Prostate gland (tissue), 2 donors: ENCODE measurements at regions not wholly inside any gene's neighbourhood (a gene's known extent, or its start where the extent isn't known, plus 50 kb on each side); places are given as distances from the start of the nearest gene placed in this dataset.

Source experiments
- DNase-seq: peaks from one replicate; pipeline ENCODE4 v3.0.0-alpha.2; 2019; ENCODE audit warnings: low spot score
- H3K27ac ChIP-seq, 2 donors: fragments of 200-600 bp; sonication (generic); 2 replicates each; pipeline ENCODE4 v1.5.1; 2017 to 2019
- H3K27me3 ChIP-seq: fragments of 200-600 bp; sonication (generic); replicated peaks from 2 replicates; pipeline ENCODE4 v1.5.1; 2019; ENCODE audit not compliant: insufficient read depth
- H3K36me3 ChIP-seq, 2 donors: fragments of 200-600 bp; sonication (generic); 1 replicate in 1 of 2; 2 replicates in 1 of 2; pipeline versions ENCODE4 v1.5.1 to v1.8.1; 2017 to 2019
- H3K4me1 ChIP-seq: fragments of 200-600 bp; sonication (generic); replicated peaks from 2 replicates; pipeline ENCODE4 v1.5.1; 2019
- H3K4me3 ChIP-seq, 2 donors: fragments of 200-600 bp; sonication (generic); 2 replicates each; pipeline ENCODE4 v1.5.1; 2017 to 2019
- H3K9me3 ChIP-seq: fragments of 200-600 bp; sonication (generic); 2 replicates; pipeline ENCODE4 v1.5.1; 2017
- POLR2A ChIP-seq: fragments of 450-650 bp; IDR thresholded peaks from one replicate; pipeline ENCODE4 v1.6.1; 2016; ENCODE audit warnings: antibody characterized with exemption, mild to moderate bottlenecking
- POLR2AphosphoS5 ChIP-seq: sonication (generic); formaldehyde crosslinking; IDR thresholded peaks from one replicate; pipeline ENCODE4 v1.6.1; 2017; ENCODE audit warnings: antibody characterized with exemption
- WGBS: methylation state at CpG from one replicate; pipeline ENCODE4 v1.1.5; 2018; 5-methylcytosine and 5-hydroxymethylcytosine counted together
- intact Hi-C: fragments of 100-400 bp; cut with DNase I; formaldehyde crosslinking; loops from one replicate; pipeline ENCODE4 v1.14.2; 2022
- TF ChIP-seq, protein P1 (sequence below), 4 experiments: fragments of 200-600 bp in 2 of 4; fragments of 450-650 bp in 2 of 4; sonication (generic) in 2 of 4; IDR thresholded peaks; 1 replicate in 3 of 4; 2 replicates in 1 of 4; pipeline ENCODE4 v1.5.1; 2016 to 2019; ENCODE audit warnings: antibody characterized with exemption in 4 of 4, mild to moderate bottlenecking in 2 of 4, moderate library complexity in 2 of 4

DNA sequence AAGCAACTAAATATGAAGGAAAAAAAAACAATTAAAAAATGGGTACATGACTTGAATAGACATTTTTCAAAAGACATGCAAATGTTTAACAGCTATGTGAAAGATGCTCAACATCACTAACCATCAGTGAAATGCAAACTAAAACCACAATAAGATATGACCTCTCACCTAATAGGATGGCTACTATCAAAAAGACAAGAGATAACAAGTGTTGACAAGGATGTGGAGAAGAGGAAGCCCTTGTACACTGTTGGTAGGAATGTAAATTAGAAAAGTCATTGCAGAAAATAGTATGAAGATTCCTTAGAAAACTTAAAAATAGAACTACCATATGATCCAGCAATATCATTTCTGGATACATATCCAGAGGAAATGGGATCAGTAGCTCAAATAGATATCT is 324.7 kb upstream of the TLE4 start:
- Histone ChIP-seq H3K27me3 (no peaks in the 10 kb centered on the region), H3K9me3 (no peaks in the 10 kb centered on the region), H3K36me3 (no peaks in the 10 kb centered on the region), H3K4me1 (no peaks in the 10 kb centered on the region), H3K27ac (no peak overlapping the region), H3K4me3 (no peak overlapping the region)
- TF ChIP-seq POLR2A (no peak), POLR2AphosphoS5 (no peak)
- TF ChIP-seq, protein P1, sequence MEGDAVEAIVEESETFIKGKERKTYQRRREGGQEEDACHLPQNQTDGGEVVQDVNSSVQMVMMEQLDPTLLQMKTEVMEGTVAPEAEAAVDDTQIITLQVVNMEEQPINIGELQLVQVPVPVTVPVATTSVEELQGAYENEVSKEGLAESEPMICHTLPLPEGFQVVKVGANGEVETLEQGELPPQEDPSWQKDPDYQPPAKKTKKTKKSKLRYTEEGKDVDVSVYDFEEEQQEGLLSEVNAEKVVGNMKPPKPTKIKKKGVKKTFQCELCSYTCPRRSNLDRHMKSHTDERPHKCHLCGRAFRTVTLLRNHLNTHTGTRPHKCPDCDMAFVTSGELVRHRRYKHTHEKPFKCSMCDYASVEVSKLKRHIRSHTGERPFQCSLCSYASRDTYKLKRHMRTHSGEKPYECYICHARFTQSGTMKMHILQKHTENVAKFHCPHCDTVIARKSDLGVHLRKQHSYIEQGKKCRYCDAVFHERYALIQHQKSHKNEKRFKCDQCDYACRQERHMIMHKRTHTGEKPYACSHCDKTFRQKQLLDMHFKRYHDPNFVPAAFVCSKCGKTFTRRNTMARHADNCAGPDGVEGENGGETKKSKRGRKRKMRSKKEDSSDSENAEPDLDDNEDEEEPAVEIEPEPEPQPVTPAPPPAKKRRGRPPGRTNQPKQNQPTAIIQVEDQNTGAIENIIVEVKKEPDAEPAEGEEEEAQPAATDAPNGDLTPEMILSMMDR (IDR thresholded peaks at IDR 0.05): no peak
- intact Hi-C loops: no loop called here
- DNase-seq: no peak

- Histone ChIP-seq H3K27ac (no peak overlapping the region), H3K27me3 (peaks cover 7% of the 10 kb centered on the region), H3K4me1 (no peaks in the 10 kb centered on the region), H3K9me3 (no peaks in the 10 kb centered on the region), H3K36me3 (no peaks in the 10 kb centered on the region), H3K4me3 (no peak overlapping the region)
- 80% methylated on average over 1 of the region's 1 CpG for WGBS
- intact Hi-C loops: no loop called here
- no peak for DNase-seq
- no peak for TF ChIP-seq POLR2AphosphoS5
- TF ChIP-seq POLR2A: no peak
- TF ChIP-seq, protein P1 (IDR thresholded peaks at IDR 0.05): no peak
Measured at GRCh38 chr9:79250806-79251205, 321.0 kb upstream of the TLE4 start.

DNA sequence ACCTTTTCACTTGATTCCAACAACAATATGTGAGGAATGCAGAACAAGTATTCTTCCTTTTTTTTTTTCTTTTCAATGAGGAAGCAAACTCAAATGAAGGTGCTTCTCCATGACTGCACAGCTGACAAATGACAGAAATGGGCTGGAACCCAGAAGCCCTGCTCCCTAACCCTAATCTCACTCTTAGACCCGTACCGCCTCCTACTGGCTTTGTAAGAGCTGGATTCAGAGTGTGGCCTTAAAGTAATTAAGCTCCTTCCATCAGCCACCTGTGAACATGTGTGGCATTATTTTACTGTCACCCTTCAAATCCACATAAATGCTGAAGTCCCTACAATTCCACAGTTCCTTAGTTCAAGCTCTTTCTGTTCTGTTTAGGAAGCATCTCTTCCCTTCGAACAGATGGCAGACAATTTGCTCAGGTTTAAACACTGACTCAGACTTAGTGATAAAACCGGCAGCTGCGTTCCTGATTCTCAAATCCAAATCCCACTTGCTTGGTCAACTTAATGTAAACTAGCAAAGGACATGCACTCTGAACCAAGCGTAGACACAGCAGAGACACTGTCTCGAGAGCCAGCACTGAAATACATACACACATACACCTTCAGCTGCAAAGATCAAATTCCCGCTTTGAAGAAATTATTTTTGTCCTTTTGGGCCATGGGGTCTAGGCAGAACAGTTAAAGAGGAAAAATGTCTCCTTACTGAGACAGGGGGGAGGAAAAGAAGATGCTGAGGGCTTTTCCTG is 316.7 kb upstream of the TLE4 start:
- TF ChIP-seq, protein P1 (IDR thresholded peaks at IDR 0.05): no peak
- TF ChIP-seq POLR2A: no peak
- TF ChIP-seq POLR2AphosphoS5: no peak
- H3K27me3 ChIP-seq: peaks cover 7% of the 10 kb centered on the region
- intact Hi-C loops: no loop called here
- peaks cover 4% of the 10 kb centered on the region for H3K4me1 ChIP-seq
- no peak overlapping the region for H3K4me3 ChIP-seq
- no peaks in the 10 kb centered on the region for H3K9me3 ChIP-seq
- 82% methylated on average over 8 of the region's 8 CpGs for WGBS
- H3K27ac ChIP-seq: no peak overlapping the region
- no peak for DNase-seq
- no peaks in the 10 kb centered on the region for H3K36me3 ChIP-seq

DNA sequence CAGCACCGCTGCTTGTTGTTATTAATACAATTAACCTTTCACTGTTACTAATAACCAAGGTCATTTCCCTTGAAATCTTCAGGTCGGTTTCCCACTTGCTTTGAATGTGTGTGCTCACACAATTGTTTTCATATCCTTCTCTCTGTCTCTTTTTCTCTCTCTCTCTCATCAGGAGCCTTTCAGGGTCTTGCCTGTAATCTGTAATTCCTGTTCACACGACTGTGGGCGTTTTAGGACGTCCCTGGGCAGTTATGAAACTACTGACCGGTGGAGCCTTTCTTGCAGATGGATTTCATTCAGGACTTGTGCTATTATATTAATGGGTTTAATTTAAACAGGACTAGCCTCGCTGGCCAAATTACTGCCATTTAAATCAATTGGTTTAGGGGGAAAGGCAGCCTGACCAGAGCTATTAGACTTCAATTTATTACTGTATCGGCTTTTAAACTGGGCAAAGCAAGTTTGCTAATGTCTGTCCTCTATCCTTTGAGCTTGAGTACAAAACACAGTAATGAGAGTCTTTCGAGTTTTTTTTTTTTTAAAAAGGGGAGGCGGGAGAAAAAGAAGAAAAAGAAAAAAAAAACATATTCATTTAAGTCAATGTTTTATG is 316.0 kb upstream of the TLE4 start:
- TF ChIP-seq, protein P1 (IDR thresholded peaks at IDR 0.05): no peak
- no peak for TF ChIP-seq POLR2AphosphoS5
- no peak for TF ChIP-seq POLR2A
- intact Hi-C loops: no loop called here
- peaks cover 7% of the 10 kb centered on the region for H3K27me3 ChIP-seq
- 58% methylated on average over 10 of the region's 10 CpGs for WGBS
- H3K36me3 ChIP-seq: no peaks in the 10 kb centered on the region
- H3K27ac ChIP-seq: no peak overlapping the region
- H3K9me3 ChIP-seq: no peaks in the 10 kb centered on the region
- DNase-seq: no peak
- H3K4me1 ChIP-seq: peaks cover 4% of the 10 kb centered on the region
- H3K4me3 ChIP-seq: no peak overlapping the region
